ENCODE measurements at regions not wholly inside any gene's neighbourhood (a gene's known extent, or its start where the extent isn't known, plus 50 kb on each side); places are given as distances from the start of the nearest gene placed in this dataset.

DNA sequence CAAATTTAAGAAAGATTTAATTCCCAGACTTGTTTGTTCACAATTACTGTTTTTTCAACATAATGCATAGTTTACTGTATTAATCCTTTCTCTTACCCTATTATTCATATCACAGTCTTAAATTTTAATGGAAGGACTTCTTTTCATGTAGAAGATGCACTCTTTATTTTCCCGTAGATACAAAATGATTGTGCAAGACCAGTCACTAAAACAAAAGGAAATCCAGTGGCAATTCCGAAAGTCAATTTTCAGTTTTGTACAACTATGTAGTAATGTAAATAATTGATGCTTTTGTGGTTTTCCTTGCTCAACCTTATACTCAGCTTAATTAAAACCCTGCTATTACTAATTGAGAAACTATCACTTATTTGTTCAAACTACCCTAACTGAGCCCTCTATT, 361.5 kb upstream of the PTCHD4 start:
- Histone ChIP-seq H3K27ac (no peak overlapping the region), H3K4me1 (no peaks in the 10 kb centered on the region), H3K4me3 (no peak overlapping the region), H3K9me3 (no peaks in the 10 kb centered on the region), H3K36me3 (no peaks in the 10 kb centered on the region), H3K27me3 (peaks cover 0 to 6% (median 0%) of the 10 kb centered on the region in 9 donors)
- intact Hi-C loops (cut with DNase I): loop anchor here in 1 of 10 donors (10.0 kb wide), 1 partner anchor 678 kb away; no protein-coding TSS in a partner anchor
- no peak for TF ChIP-seq CTCF (IDR thresholded peaks at IDR 0.05)
- no peak for TF ChIP-seq POLR2A (IDR thresholded peaks at IDR 0.05)
- DNase-seq (no peak), ATAC-seq (no peak)
- 44 to 91% (median 59%) methylated on average over 2 of the region's 2 CpGs for WGBS, 4 donors

DNA sequence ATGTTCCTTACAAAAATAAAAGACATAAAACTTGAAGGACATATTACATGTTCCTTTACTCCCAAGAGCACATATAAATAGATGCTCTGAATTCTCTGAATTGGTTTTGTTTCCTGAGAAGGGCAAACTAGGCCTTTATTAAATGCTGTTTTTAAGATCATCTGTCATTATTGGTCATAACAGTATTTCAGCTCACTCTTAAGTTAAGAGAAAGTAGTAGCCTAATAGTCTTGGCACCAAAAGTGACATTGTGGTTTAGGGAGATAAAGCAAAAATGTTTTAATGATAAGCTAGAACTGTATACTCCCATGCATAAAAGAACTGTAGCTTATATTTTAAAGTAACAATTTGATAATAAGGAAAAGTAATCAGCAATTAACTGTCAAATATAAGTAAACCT, 361.1 kb upstream of the PTCHD4 start:
- Histone ChIP-seq H3K4me1 (no peaks in the 10 kb centered on the region), H3K9me3 (no peaks in the 10 kb centered on the region), H3K4me3 (no peak overlapping the region), H3K27ac (no peak overlapping the region), H3K27me3 (peaks cover 0 to 6% (median 0%) of the 10 kb centered on the region in 9 donors), H3K36me3 (no peaks in the 10 kb centered on the region)
- no peak for ATAC-seq
- intact Hi-C loops (cut with DNase I): loop anchor here in 1 of 10 donors (10.0 kb wide), 1 partner anchor 677 kb away; no protein-coding TSS in a partner anchor
- DNase-seq: no peak
- TF ChIP-seq POLR2A (IDR thresholded peaks at IDR 0.05) (no peak), CTCF (IDR thresholded peaks at IDR 0.05) (no peak)

DNA sequence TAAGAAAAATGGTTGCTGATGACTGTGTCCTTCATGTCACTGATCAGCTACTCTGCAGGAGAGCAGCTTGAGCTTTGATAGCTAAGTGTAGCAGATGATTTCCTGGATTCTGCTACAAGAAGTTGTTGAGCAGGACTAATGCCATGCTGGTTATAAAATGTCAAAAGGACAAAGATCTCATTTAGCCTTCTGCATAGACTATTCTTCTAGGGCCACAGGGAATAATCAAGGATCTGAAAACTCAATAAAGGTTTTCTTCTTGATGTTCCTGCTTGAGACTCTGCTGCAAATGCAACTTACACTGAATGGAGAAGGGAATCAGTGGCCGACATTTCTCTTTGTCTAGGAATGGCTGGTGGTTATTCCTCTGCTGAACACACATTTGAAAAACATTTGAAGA, 360.3 kb upstream of the PTCHD4 start:
- no peak overlapping the region for H3K4me3 ChIP-seq
- no peaks in the 10 kb centered on the region for H3K4me1 ChIP-seq
- WGBS, 4 donors: 80 to 88% (median 86%) methylated on average over 1 of the region's 1 CpG
- ATAC-seq (no peak), DNase-seq (no peak)
- no peak overlapping the region for H3K27ac ChIP-seq
- intact Hi-C loops (cut with DNase I): loop anchor here in 1 of 10 donors (10.0 kb wide), 1 partner anchor 677 kb away; no protein-coding TSS in a partner anchor
- no peaks in the 10 kb centered on the region for H3K36me3 ChIP-seq
- TF ChIP-seq POLR2A (IDR thresholded peaks at IDR 0.05) (no peak), CTCF (IDR thresholded peaks at IDR 0.05) (no peak)
- peaks cover 0 to 8% (median 0%) of the 10 kb centered on the region in 12 donors for H3K9me3 ChIP-seq
- H3K27me3 ChIP-seq: peaks cover 0 to 6% (median 0%) of the 10 kb centered on the region in 9 donors

DNA sequence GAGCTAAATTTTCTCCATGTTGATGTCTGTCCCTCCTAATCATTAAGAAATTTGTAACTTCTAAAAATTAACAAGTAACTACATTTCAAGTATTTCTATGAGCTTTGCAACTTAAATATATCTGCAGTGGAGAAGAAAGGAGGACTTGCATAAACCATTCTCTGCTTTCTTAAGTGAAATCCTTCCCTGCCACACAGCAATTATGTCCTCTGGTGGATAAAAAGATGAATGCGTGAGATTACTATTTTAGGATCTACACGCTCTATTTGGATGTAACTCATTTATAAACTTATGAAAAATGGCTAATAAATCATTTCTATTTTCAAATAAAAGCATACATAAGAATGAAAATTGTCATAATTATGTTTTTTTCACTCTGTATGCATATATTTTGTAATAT, 338.0 kb upstream of the PTCHD4 start:
- 84 to 94% (median 86%) methylated on average over 2 of the region's 2 CpGs for WGBS, 4 donors
- no peak overlapping the region for H3K4me3 ChIP-seq
- intact Hi-C loops (cut with DNase I): no loop called here
- peaks cover 0 to 16% (median 0%) of the 10 kb centered on the region in 12 donors for H3K9me3 ChIP-seq
- DNase-seq: no peak
- no peaks in the 10 kb centered on the region for H3K4me1 ChIP-seq
- TF ChIP-seq CTCF (IDR thresholded peaks at IDR 0.05): no peak
- no peak for TF ChIP-seq POLR2A (IDR thresholded peaks at IDR 0.05)
- no peak for ATAC-seq
- H3K36me3 ChIP-seq: no peaks in the 10 kb centered on the region
- no peaks in the 10 kb centered on the region for H3K27me3 ChIP-seq
- H3K27ac ChIP-seq: no peak overlapping the region
